OCI-LY1 (cell line): ENCODE measurements at regions not wholly inside any gene's neighbourhood (a gene's known extent, or its start where the extent isn't known, plus 50 kb on each side); places are given as distances from the start of the nearest gene placed in this dataset.

Experiments
- H2AFZ ChIP-seq: fragments of 200-600 bp; sonication (generic), shearing (Covaris generic); 2 replicates; pipeline ENCODE4 v1.6.0; 2014; ENCODE audit warnings: antibody characterized with exemption, mild to moderate bottlenecking, low read length
- H3F3A ChIP-seq: fragments of 200-600 bp; sonication (generic), shearing (Covaris generic); 2 replicates; pipeline ENCODE4 v1.6.0; 2014; ENCODE audit warnings: mild to moderate bottlenecking, antibody characterized with exemption, low read length, moderate library complexity; ENCODE audit not compliant: insufficient read depth
- H3K27ac ChIP-seq: fragments of 200-600 bp; sonication (generic); 2 replicates; pipeline ENCODE4 v1.5.1; 2014; ENCODE audit warnings: low read length, mixed run types, mild to moderate bottlenecking, low read depth; ENCODE audit not compliant: poor library complexity, severe bottlenecking
- H3K27me3 ChIP-seq: fragments of 200-600 bp; sonication (generic); 2 replicates; pipeline ENCODE4 v1.6.0; 2014; ENCODE audit warnings: antibody characterized with exemption, mild to moderate bottlenecking, low read length, moderate library complexity; ENCODE audit not compliant: insufficient read depth
- H3K36me3 ChIP-seq: fragments of 200-600 bp; sonication (generic); 2 replicates; pipeline ENCODE4 v1.6.1; 2014; ENCODE audit warnings: mild to moderate bottlenecking, antibody characterized with exemption, low read length, moderate library complexity, mixed read lengths; ENCODE audit not compliant: insufficient read depth
- H3K4me1 ChIP-seq: fragments of 200-600 bp; sonication (generic); 2 replicates; pipeline ENCODE4 v1.5.1; 2014; ENCODE audit warnings: mild to moderate bottlenecking, low read length, moderate library complexity; ENCODE audit not compliant: insufficient read depth, severe bottlenecking
- H3K4me2 ChIP-seq: fragments of 200-600 bp; sonication (generic), shearing (Covaris generic); 2 replicates; pipeline ENCODE4 v1.6.1; 2014; ENCODE audit warnings: low read length
- H3K4me3 ChIP-seq: fragments of 200-600 bp; sonication (generic); 2 replicates; pipeline ENCODE4 v1.5.1; 2014; ENCODE audit warnings: low read length, low read depth, mild to moderate bottlenecking, mixed read lengths; ENCODE audit not compliant: poor library complexity, severe bottlenecking
- H3K79me2 ChIP-seq: fragments of 200-600 bp; shearing (Covaris generic); 2 replicates; pipeline ENCODE4 v1.6.1; 2016; ENCODE audit warnings: mixed run types, low read length, mixed read lengths; ENCODE audit not compliant: insufficient read depth
- H3K9ac ChIP-seq: fragments of 200-600 bp; sonication (generic), shearing (Covaris generic); 2 replicates; pipeline ENCODE4 v1.6.1; 2014; ENCODE audit warnings: mild to moderate bottlenecking, low read length, mixed read lengths
- H3K9me2 ChIP-seq: fragments of 200-600 bp; sonication (generic), shearing (Covaris generic); 2 replicates; pipeline ENCODE4 v1.6.1; 2014; ENCODE audit warnings: low read depth, mild to moderate bottlenecking, low read length, mixed read lengths
- H3K9me3 ChIP-seq: fragments of 200-600 bp; shearing (Covaris generic); 2 replicates; pipeline ENCODE4 v1.6.1; 2014; ENCODE audit warnings: low read length, mixed read lengths
- H4K20me1 ChIP-seq: fragments of 200-600 bp; sonication (generic), shearing (Covaris generic); 2 replicates; pipeline ENCODE4 v1.6.0; 2016; ENCODE audit warnings: mild to moderate bottlenecking, low read length; ENCODE audit not compliant: insufficient read depth
- EZH2 ChIP-seq: fragments of 200-600 bp; sonication (generic), shearing (Covaris generic); IDR thresholded peaks from 2 replicates; pipeline ENCODE4 v1.8.0; 2017; ENCODE audit warnings: borderline replicate concordance, mixed run types, mild to moderate bottlenecking, antibody characterized with exemption, low read length, moderate library complexity, mixed read lengths
- TF ChIP-seq, protein P1 (sequence below): fragments of 200-600 bp; sonication (generic), shearing (Covaris generic); IDR thresholded peaks from 2 replicates; pipeline ENCODE4 v1.5.1; 2017; ENCODE audit warnings: mild to moderate bottlenecking, antibody characterized with exemption, low read length, moderate library complexity, mixed read lengths

DNA sequence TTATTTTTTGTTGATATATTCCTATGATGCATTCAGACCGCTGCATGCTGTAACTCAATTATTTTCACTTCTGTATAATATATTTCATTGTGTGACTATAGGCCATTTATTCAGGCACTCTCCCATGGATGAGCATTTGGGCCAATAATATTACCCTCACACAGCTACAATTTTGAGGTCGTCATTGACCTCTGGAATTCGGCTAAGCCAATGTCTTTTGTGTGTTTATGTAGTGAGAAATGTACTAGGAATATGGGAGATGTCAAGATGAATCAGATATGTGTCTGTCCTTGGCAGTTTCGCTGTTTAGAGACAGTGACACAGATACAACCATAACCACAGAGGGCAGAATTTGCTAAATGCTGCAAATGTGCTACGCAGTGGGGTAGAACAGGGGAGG, 474.2 kb downstream of the ADRA2A start:
- TF ChIP-seq EZH2 = no peak
- TF ChIP-seq, protein P1, sequence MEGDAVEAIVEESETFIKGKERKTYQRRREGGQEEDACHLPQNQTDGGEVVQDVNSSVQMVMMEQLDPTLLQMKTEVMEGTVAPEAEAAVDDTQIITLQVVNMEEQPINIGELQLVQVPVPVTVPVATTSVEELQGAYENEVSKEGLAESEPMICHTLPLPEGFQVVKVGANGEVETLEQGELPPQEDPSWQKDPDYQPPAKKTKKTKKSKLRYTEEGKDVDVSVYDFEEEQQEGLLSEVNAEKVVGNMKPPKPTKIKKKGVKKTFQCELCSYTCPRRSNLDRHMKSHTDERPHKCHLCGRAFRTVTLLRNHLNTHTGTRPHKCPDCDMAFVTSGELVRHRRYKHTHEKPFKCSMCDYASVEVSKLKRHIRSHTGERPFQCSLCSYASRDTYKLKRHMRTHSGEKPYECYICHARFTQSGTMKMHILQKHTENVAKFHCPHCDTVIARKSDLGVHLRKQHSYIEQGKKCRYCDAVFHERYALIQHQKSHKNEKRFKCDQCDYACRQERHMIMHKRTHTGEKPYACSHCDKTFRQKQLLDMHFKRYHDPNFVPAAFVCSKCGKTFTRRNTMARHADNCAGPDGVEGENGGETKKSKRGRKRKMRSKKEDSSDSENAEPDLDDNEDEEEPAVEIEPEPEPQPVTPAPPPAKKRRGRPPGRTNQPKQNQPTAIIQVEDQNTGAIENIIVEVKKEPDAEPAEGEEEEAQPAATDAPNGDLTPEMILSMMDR = no peak
- Histone ChIP-seq H3K9me2 (no peaks in the 10 kb centered on the region), H4K20me1 (no peaks in the 10 kb centered on the region), H3K9me3 (no peaks in the 10 kb centered on the region), H3K4me2 (no peak overlapping the region), H3K4me3 (no peak overlapping the region), H3K79me2 (no peaks in the 10 kb centered on the region), H3K27ac (no peak overlapping the region), H2AFZ (no peak overlapping the region), H3K36me3 (no peaks in the 10 kb centered on the region), H3K9ac (no peak overlapping the region), H3K4me1 (no peaks in the 10 kb centered on the region), H3K27me3 (no peaks in the 10 kb centered on the region; the same call in 1 of the 2 replicates), H3F3A (no peaks in the 10 kb centered on the region)

DNA sequence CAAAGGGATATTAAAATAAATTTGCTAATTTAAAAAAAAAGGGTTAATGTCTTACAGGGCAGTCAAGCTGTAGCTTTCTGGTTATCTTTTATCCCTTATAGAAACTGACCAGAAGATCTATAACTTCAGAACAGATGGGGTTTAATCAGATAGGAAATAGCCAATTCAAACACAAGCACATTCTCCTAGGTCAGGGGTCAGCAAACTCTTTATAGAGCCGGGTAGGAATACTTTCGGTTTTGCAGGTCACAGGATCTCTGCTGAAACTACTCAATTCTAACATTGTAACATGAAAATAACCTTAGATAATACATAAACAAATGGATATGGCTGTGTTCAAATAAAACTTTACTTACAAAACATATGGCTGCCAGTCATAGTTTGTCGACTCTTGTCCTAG, 479.8 kb downstream of the ADRA2A start:
- Histone ChIP-seq H3K36me3 (no peaks in the 10 kb centered on the region), H3F3A (no peaks in the 10 kb centered on the region), H3K9ac (no peak overlapping the region), H3K9me3 (no peaks in the 10 kb centered on the region), H3K4me1 (no peaks in the 10 kb centered on the region), H3K27ac (no peak overlapping the region), H3K79me2 (no peaks in the 10 kb centered on the region), H4K20me1 (no peaks in the 10 kb centered on the region), H2AFZ (no peak overlapping the region), H3K4me3 (no peak overlapping the region), H3K27me3 (no peaks in the 10 kb centered on the region; the same call in 1 of the 2 replicates), H3K4me2 (no peak overlapping the region), H3K9me2 (no peaks in the 10 kb centered on the region)
- TF ChIP-seq, protein P1 = no peak
- no peak for TF ChIP-seq EZH2

DNA sequence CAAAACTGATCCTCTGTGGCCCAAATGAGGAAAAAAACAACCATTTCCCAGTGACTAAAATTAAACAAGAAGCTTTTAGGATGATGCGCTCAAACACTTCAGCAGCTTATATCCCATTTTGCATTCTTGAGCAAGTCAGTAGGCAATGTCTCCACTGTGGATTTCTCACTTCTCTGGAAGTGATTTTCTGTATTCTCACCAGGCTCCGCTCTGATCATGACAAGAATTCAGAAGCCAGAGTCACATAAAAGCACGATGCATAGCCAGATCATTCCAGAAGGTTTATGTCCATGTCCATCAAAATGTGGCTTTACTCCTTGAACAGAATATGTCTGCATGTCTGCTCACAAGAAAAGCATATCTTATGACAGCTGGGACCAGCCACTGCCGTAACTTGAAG, 481.4 kb downstream of the ADRA2A start:
- Histone ChIP-seq H3K4me2 (no peak overlapping the region), H3K27ac (no peak overlapping the region), H3K4me1 (no peaks in the 10 kb centered on the region), H4K20me1 (no peaks in the 10 kb centered on the region), H3K27me3 (no peaks in the 10 kb centered on the region; the same call in 1 of the 2 replicates), H3K79me2 (no peaks in the 10 kb centered on the region), H3K9me3 (no peaks in the 10 kb centered on the region), H3F3A (no peaks in the 10 kb centered on the region), H3K9me2 (no peaks in the 10 kb centered on the region), H3K4me3 (no peak overlapping the region), H3K36me3 (no peaks in the 10 kb centered on the region), H2AFZ (no peak overlapping the region), H3K9ac (no peak overlapping the region)
- TF ChIP-seq, protein P1 = no peak
- no peak for TF ChIP-seq EZH2
